Fibroblast of mammary gland (primary cell): ENCODE measurements at regions not wholly inside any gene's neighbourhood (a gene's known extent, or its start where the extent isn't known, plus 50 kb on each side); places are given as distances from the start of the nearest gene placed in this dataset.

Experiments
- DNase-seq: peaks from one replicate; pipeline ENCODE4 v3.0.0-alpha.2; 2010; ENCODE audit warnings: low read depth
- H3K4me3 ChIP-seq: 2 replicates; pipeline ENCODE4 v1.5.1; 2011; ENCODE audit warnings: low read depth, mild to moderate bottlenecking, low read length, moderate library complexity; ENCODE audit not compliant: control insufficient read depth
- TF ChIP-seq, protein P1 (sequence below): conservative IDR thresholded peaks from 2 replicates; pipeline ENCODE4 v1.5.1; 2011; ENCODE audit warnings: low read depth, low read length, inconsistent platforms; ENCODE audit not compliant: control insufficient read depth, insufficient read depth

DNA sequence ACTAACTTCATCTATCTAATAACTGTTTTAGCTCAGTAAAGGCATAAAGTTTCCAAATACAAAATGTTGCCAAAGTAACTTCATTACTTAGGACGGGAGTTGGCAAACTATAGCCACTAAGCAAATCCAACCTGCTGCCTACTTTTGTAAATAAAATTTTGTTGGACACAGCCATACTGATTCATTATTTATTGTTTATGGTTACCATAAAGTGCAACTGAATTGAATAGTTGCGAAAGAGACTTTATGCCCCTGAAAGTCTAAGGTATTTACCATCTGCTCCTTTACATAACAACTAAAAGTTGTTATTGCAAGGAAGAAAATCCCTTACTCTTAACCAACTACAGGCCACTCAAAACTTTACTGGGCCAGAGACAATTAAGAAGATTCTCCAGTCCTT is 256.7 kb upstream of the RBBP8 start:
- H3K4me3 ChIP-seq, result no peak overlapping the region
- TF ChIP-seq, protein P1, sequence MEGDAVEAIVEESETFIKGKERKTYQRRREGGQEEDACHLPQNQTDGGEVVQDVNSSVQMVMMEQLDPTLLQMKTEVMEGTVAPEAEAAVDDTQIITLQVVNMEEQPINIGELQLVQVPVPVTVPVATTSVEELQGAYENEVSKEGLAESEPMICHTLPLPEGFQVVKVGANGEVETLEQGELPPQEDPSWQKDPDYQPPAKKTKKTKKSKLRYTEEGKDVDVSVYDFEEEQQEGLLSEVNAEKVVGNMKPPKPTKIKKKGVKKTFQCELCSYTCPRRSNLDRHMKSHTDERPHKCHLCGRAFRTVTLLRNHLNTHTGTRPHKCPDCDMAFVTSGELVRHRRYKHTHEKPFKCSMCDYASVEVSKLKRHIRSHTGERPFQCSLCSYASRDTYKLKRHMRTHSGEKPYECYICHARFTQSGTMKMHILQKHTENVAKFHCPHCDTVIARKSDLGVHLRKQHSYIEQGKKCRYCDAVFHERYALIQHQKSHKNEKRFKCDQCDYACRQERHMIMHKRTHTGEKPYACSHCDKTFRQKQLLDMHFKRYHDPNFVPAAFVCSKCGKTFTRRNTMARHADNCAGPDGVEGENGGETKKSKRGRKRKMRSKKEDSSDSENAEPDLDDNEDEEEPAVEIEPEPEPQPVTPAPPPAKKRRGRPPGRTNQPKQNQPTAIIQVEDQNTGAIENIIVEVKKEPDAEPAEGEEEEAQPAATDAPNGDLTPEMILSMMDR, result no peak
- DNase-seq, result peak; percentile 42

DNA sequence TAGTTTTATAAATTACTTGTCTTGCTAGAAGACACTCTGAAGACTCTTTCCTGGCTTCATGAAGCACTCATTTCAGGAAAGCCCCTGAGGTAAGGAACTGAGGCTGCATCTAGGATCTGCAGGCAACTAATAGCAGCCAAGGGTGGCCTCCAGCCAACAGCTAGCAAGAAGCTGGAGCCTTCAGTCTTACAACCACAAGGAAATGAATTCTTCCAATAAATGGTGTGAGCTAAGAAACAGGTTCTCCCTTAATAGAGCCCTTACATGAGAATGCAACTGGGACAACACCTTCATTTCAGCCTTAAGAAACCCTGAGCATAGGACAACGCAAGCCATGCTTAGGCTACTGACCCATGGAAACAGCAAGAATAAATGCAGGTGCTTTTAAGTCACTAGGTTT is 254.6 kb upstream of the RBBP8 start:
- H3K4me3 ChIP-seq, result no peak overlapping the region
- DNase-seq, result no peak
- TF ChIP-seq, protein P1, result no peak

DNA sequence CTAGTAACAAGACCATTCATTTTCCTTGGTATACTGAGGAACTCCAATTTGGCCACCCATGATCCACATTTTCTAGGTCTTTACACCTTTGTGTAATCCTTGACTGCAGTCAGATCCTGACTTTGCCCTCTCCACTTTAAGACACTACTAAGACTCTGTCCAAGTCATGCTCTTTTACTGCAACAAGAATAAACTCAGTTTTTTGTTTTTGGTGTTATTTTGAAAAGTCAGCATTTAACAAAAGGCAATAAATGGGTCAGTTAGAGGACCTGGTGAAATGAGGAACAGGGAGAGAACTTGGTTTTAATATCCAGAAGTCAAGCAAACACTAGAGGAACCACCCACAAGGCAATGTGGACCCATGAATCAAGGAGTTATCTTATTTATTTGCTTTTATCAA is 252.2 kb upstream of the RBBP8 start:
- no peak for DNase-seq
- TF ChIP-seq, protein P1, result no peak
- H3K4me3 ChIP-seq, result no peak overlapping the region

DNA sequence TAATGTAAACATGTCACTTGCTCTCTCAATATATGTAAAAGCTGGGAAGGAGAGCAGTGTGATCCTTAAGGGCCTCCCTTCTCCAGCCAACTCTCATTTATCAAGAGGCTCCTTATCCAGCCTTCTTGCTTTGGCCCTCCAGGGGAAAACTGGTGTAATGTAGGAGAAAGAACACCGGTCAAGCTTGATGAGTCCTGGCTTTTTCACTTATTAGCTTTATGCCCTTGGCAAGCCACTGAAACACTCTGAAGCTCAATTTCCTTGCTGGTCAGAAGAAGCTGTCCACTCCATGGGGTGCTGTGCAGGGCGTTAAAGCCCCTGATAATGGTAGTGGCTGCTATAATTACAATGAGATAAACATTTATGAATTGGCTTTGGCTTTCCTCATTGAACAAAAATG is 251.2 kb upstream of the RBBP8 start:
- TF ChIP-seq, protein P1, result no peak
- no peak for DNase-seq
- no peak overlapping the region for H3K4me3 ChIP-seq

DNA sequence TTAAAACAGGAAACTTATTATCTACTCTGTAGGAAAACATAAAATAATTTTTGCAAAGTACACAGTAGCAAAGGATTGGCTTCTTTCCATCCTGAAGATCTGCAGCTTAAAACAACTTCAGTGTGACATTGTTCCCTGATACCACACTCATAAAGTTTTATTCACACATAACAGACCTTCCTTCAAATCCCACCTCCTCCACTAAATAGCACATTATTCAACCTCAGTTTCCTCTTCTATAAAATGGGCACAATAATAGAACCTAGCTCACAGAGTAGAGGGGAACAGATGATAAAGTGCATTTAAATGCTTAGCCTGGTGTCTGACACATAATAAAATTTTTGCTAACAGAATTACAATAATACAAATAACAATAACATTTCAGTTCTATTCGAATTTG is 250.4 kb upstream of the RBBP8 start:
- H3K4me3 ChIP-seq, result no peak overlapping the region
- TF ChIP-seq, protein P1, result no peak
- DNase-seq, result no peak

DNA sequence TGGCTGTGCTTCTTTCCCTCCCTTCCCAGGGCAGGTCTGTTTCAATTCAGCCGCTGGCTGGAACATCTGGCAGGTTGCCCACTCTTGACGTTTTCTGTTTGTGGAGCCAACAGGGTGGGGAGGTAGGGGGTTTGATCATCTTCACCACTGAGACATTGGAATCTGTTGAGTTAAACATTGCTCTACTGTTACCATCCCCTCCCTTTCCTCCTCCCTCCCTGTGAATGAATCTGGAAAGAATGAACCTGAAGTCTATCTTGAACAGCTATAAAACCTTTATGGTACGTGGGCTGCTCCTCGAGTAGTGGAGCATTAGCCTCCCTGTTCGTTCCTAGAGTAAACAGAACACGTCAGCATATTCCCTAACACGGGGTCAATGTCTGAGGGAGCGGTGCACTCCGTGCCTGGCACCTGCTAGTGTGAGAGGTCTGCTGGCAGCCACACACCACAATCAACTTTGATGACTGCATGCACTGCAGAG is 249.9 kb upstream of the RBBP8 start:
- TF ChIP-seq, protein P1, result no peak
- no peak overlapping the region for H3K4me3 ChIP-seq
- DNase-seq, result peak; percentile 86

DNA sequence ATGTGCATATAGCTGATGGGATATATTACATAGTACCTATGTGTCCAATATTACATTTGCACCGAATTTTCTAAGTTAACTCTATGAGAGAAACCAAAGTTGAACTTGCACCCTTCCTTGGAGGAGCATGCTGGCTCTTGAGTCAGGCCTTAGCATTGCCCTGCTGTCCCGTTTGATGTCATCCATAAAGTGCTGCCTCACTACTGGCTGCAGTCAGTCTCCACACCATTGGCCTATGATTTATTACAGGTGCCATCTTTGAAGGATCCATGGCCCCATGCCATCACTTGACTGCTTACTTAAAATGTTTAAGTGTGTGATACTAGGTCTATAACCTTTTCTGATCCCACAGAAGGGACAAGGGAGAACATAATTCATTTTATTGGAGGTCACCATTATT is 249.3 kb upstream of the RBBP8 start:
- TF ChIP-seq, protein P1, result no peak
- no peak for DNase-seq
- no peak overlapping the region for H3K4me3 ChIP-seq
